AG09309 (cell line): ENCODE measurements at regions not wholly inside any gene's neighbourhood (a gene's known extent, or its start where the extent isn't known, plus 50 kb on each side); places are given as distances from the start of the nearest gene placed in this dataset.

ENCODE experiments used
- DNase-seq: peaks from one replicate; pipeline ENCODE4 v3.0.0-alpha.2; 2010; ENCODE audit warnings: low read depth
- H3K4me3 ChIP-seq: 2 replicates; pipeline ENCODE4 v1.5.1; 2011; ENCODE audit warnings: mild to moderate bottlenecking, low read depth, low read length, moderate library complexity; ENCODE audit not compliant: control insufficient read depth
- CTCF ChIP-seq: IDR thresholded peaks from 2 replicates; pipeline ENCODE4 v1.5.1; 2011; ENCODE audit warnings: mild to moderate bottlenecking, low read depth, low read length, inconsistent platforms; ENCODE audit not compliant: insufficient read depth, control insufficient read depth; ENCODE audit errors: missing control alignments

- H3K4me3 ChIP-seq = no peak overlapping the region
- DNase-seq = no peak
- no peak for TF ChIP-seq CTCF
These were observed 110.2 kb upstream of the ADRA2C start for GRCh38 chr4:3655963-3656362.

GRCh38 chr4:3655485-3655884 is 110.7 kb upstream of the ADRA2C start:
- DNase-seq = no peak
- no peak for TF ChIP-seq CTCF

GRCh38 chr4:3654036-3654807 is 112.0 kb upstream of the ADRA2C start:
- no peak for DNase-seq
- H3K4me3 ChIP-seq = no peak overlapping the region
- no peak for TF ChIP-seq CTCF

More at GRCh38 chr4:3655485-3655884, 110.7 kb upstream of the ADRA2C start:
- H3K4me3 ChIP-seq = no peak overlapping the region

- TF ChIP-seq CTCF = no peak
- no peak overlapping the region for H3K4me3 ChIP-seq
- no peak for DNase-seq
These were observed 113.6 kb upstream of the ADRA2C start for GRCh38 chr4:3652586-3652985.

GRCh38 chr4:3651267-3651845 is 114.8 kb upstream of the ADRA2C start:
- no peak for TF ChIP-seq CTCF
- no peak for DNase-seq

GRCh38 chr4:3649491-3649890 is 116.7 kb upstream of the ADRA2C start:
- H3K4me3 ChIP-seq = no peak overlapping the region
- no peak for TF ChIP-seq CTCF
- DNase-seq = no peak

More at GRCh38 chr4:3651267-3651845, 114.8 kb upstream of the ADRA2C start:
- no peak overlapping the region for H3K4me3 ChIP-seq
